CD4-positive, CD25-positive, alpha-beta regulatory T cell (primary cell): ENCODE measurements at regions not wholly inside any gene's neighbourhood (a gene's known extent, or its start where the extent isn't known, plus 50 kb on each side); places are given as distances from the start of the nearest gene placed in this dataset.

Experiments used
- ATAC-seq, 2 donors: fragments of 150-1000 bp; cut with Tn5 transposase; one replicate each; pipeline ENCODE4 v1.10.0; 2021; ENCODE audit warnings: low read depth in 2 of 2, moderate number of reproducible peaks in 2 of 2, moderate library complexity in 1 of 2
- DNase-seq, 3 donors: peaks; one replicate each; pipeline versions ENCODE4 v3.0.0 to v3.0.0-alpha.2; 2012 to 2022; ENCODE audit warnings: mixed read lengths in 1 of 3
- H3K27ac ChIP-seq: one replicate; pipeline ENCODE4 v1.7.0; 2013; ENCODE audit warnings: mild to moderate bottlenecking, low read length; ENCODE audit not compliant: insufficient read depth, poor library complexity, severe bottlenecking
- H3K27me3 ChIP-seq: one replicate; pipeline ENCODE4 v1.7.0; 2013; ENCODE audit warnings: low read length; ENCODE audit not compliant: control insufficient read depth, insufficient read depth
- H3K36me3 ChIP-seq: one replicate; pipeline ENCODE4 v1.7.0; 2013; ENCODE audit warnings: mild to moderate bottlenecking, low read length, moderate library complexity; ENCODE audit not compliant: control insufficient read depth, insufficient read depth
- H3K4me1 ChIP-seq: 2 replicates; pipeline ENCODE4 v1.7.0; 2013; ENCODE audit warnings: mild to moderate bottlenecking, low read length; ENCODE audit not compliant: insufficient read depth, control insufficient read depth, poor library complexity, severe bottlenecking
- H3K4me3 ChIP-seq: one replicate; pipeline ENCODE4 v1.7.0; 2013; ENCODE audit warnings: low read depth, mild to moderate bottlenecking, low read length, moderate library complexity
- H3K9me3 ChIP-seq, 2 experiments: 1 replicate in 1 of 2; 2 replicates in 1 of 2; pipeline ENCODE4 v1.7.0; 2013; ENCODE audit warnings: low read length in 2 of 2, mild to moderate bottlenecking in 1 of 2, moderate library complexity in 1 of 2; ENCODE audit not compliant: control insufficient read depth in 2 of 2
- H3K27ac Mint-ChIP-seq, 3 donors: one replicate each; pipeline ENCODE4 v1.8.0; 2020 to 2022; ENCODE audit warnings: mild to moderate bottlenecking in 3 of 3, mixed read lengths in 3 of 3, moderate library complexity in 2 of 3
- H3K27me3 Mint-ChIP-seq: one replicate; pipeline ENCODE4 v1.8.0; 2022; ENCODE audit warnings: mild to moderate bottlenecking, mixed read lengths
- H3K36me3 Mint-ChIP-seq: one replicate; pipeline ENCODE4 v1.8.0; 2020; ENCODE audit warnings: mixed read lengths
- H3K4me1 Mint-ChIP-seq, 4 donors: one replicate each; pipeline ENCODE4 v1.8.0; 2020 to 2022; ENCODE audit warnings: mixed read lengths in 4 of 4, mild to moderate bottlenecking in 1 of 4
- H3K4me3 Mint-ChIP-seq, 4 donors: one replicate each; pipeline ENCODE4 v1.8.0; 2020 to 2022; ENCODE audit warnings: mild to moderate bottlenecking in 4 of 4, mixed read lengths in 4 of 4, moderate library complexity in 3 of 4
- H3K9me3 Mint-ChIP-seq, 7 donors: one replicate each; pipeline ENCODE4 v1.8.0; 2020 to 2022; ENCODE audit warnings: mixed read lengths in 7 of 7, mild to moderate bottlenecking in 3 of 7, moderate library complexity in 2 of 7

DNA sequence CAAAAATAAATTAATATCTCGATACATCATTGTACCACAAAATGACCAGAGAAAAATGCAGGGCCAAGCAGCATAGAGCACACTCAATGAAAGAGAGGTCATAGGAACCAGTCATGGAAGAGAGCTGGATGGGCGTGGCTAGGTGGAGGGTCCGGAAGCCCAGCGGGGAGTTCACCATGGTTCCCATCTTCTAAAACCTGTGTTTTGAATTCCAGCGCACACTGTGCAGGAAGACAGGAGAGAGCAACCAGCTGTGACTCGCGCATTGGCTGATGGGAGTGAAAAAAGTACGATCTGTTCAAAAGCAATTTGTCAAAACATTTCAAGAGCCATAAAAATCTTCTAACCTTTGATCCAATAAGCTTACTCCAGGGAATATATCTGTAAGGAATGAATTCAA lies 125.2 kb upstream of the NANOS1 start:
- H3K4me1 Mint-ChIP-seq = no peaks in the 10 kb centered on the region
- Histone ChIP-seq H3K27ac (no peak overlapping the region), H3K4me3 (no peak overlapping the region), H3K27me3 (peaks cover 2% of the 10 kb centered on the region), H3K9me3 (no peaks in the 10 kb centered on the region), H3K4me1 (no peaks in the 10 kb centered on the region), H3K36me3 (no peaks in the 10 kb centered on the region)
- H3K27ac Mint-ChIP-seq = no peak overlapping the region
- DNase-seq = no peak
- no peak for ATAC-seq
- no peak overlapping the region for H3K4me3 Mint-ChIP-seq
- no peaks in the 10 kb centered on the region for H3K36me3 Mint-ChIP-seq
- H3K27me3 Mint-ChIP-seq = peaks cover 4% of the 10 kb centered on the region
- peaks cover 0 to 3% (median 0%) of the 10 kb centered on the region in 7 donors for H3K9me3 Mint-ChIP-seq

GRCh38 chr10:118907051-118907450 lies 122.5 kb upstream of the NANOS1 start:
- no peak overlapping the region for H3K27ac Mint-ChIP-seq
- DNase-seq (no peak), ATAC-seq (no peak)
- H3K4me1 ChIP-seq = no peaks in the 10 kb centered on the region
- no peaks in the 10 kb centered on the region for H3K9me3 ChIP-seq
- H3K4me1 Mint-ChIP-seq = no peaks in the 10 kb centered on the region
- H3K4me3 Mint-ChIP-seq = no peak overlapping the region
- H3K27ac ChIP-seq = no peak overlapping the region
- H3K9me3 Mint-ChIP-seq = peaks cover 0 to 6% (median 0%) of the 10 kb centered on the region in 7 donors
- H3K4me3 ChIP-seq = no peak overlapping the region
- H3K27me3 Mint-ChIP-seq = peaks cover 10% of the 10 kb centered on the region
- H3K36me3 Mint-ChIP-seq = no peaks in the 10 kb centered on the region
- H3K27me3 ChIP-seq = peaks cover 2% of the 10 kb centered on the region
- no peaks in the 10 kb centered on the region for H3K36me3 ChIP-seq

GRCh38 chr10:118908557-118909256 lies 120.8 kb upstream of the NANOS1 start:
- no peak overlapping the region for H3K27ac Mint-ChIP-seq
- no peaks in the 10 kb centered on the region for H3K36me3 Mint-ChIP-seq
- H3K27me3 Mint-ChIP-seq = peaks cover 10% of the 10 kb centered on the region
- no peak overlapping the region for H3K4me3 Mint-ChIP-seq
- Histone ChIP-seq H3K27ac (no peak overlapping the region), H3K9me3 (no peaks in the 10 kb centered on the region), H3K36me3 (no peaks in the 10 kb centered on the region), H3K4me1 (no peaks in the 10 kb centered on the region), H3K4me3 (no peak overlapping the region), H3K27me3 (peaks cover 2% of the 10 kb centered on the region)
- peaks cover 0 to 6% (median 0%) of the 10 kb centered on the region in 7 donors for H3K9me3 Mint-ChIP-seq
- DNase-seq = no peak
- H3K4me1 Mint-ChIP-seq = no peaks in the 10 kb centered on the region
- no peak for ATAC-seq

DNA sequence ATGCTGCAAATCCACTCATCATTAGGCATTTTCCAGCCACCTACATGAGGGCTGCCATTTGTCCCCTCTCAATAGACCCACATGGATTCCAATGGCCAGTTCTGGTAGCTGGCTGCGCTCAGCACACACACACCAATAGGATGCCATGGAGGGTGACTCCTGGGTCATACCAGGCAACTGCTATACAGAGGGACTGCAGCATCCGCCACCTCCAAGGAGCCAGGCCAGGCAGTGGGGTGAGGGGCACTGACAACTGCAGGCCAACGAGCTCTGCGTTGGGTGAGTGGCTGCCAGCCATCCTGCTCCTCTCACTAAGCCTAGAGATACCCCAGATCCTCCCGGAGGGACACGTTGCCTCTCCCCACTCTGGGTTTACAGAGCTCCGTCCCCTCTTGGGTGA lies 118.8 kb upstream of the NANOS1 start:
- Histone ChIP-seq H3K4me3 (no peak overlapping the region), H3K9me3 (no peaks in the 10 kb centered on the region), H3K36me3 (no peaks in the 10 kb centered on the region), H3K27ac (no peak overlapping the region), H3K4me1 (no peaks in the 10 kb centered on the region), H3K27me3 (peaks cover 2% of the 10 kb centered on the region)
- no peak for DNase-seq
- no peak overlapping the region for H3K27ac Mint-ChIP-seq
- peaks cover 0 to 3% (median 0%) of the 10 kb centered on the region in 7 donors for H3K9me3 Mint-ChIP-seq
- H3K27me3 Mint-ChIP-seq = peaks cover 11% of the 10 kb centered on the region
- no peak overlapping the region for H3K4me3 Mint-ChIP-seq
- H3K36me3 Mint-ChIP-seq = no peaks in the 10 kb centered on the region
- no peak for ATAC-seq
- no peaks in the 10 kb centered on the region for H3K4me1 Mint-ChIP-seq

GRCh38 chr10:118911363-118911762 lies 118.2 kb upstream of the NANOS1 start:
- Mint-ChIP-seq H3K27ac (no peak overlapping the region), H3K4me3 (no peak overlapping the region), H3K4me1 (no peaks in the 10 kb centered on the region), H3K36me3 (no peaks in the 10 kb centered on the region), H3K27me3 (peaks cover 12% of the 10 kb centered on the region), H3K9me3 (peaks cover 0 to 3% (median 0%) of the 10 kb centered on the region in 7 donors)
- H3K36me3 ChIP-seq = no peaks in the 10 kb centered on the region
- no peak for ATAC-seq
- no peaks in the 10 kb centered on the region for H3K9me3 ChIP-seq
- DNase-seq = no peak
- H3K27me3 ChIP-seq = peaks cover 2% of the 10 kb centered on the region
- no peak overlapping the region for H3K27ac ChIP-seq
- H3K4me1 ChIP-seq = no peaks in the 10 kb centered on the region
- no peak overlapping the region for H3K4me3 ChIP-seq

DNA sequence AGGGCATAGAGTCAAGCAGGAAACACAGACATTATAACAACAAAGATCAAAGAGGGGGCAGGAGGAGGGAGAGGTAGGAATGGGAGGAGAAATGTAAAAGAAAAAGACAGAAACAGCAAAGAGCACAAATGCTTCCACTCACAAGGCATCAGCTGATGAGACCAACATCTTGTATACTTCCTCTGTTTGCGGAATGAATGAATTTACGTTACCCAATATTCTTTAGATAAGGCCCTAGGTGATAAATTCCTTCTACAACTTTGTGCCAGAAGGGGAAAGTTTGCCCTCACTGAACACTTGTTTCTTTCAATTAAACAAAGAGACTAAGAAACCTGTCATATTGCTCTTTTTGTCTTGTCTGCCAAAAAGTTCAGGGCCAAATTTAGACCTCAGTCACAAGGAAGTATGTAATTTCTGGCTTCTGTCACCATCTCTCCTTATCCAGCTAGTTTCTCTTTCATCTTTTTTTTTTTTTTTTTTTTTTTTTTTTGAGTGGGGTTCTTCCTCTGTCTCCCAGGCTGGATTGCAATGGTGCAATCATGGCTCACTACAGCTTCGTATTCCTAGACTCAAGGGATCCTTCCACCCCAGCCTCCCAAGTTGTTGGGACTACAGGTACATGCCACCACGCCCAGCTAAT lies 116.4 kb upstream of the NANOS1 start:
- peaks cover 2% of the 10 kb centered on the region for H3K27me3 ChIP-seq
- DNase-seq = no peak

GRCh38 chr10:118913825-118914224 lies 115.7 kb upstream of the NANOS1 start:
- H3K4me3 Mint-ChIP-seq = no peak overlapping the region
- no peak overlapping the region for H3K4me3 ChIP-seq
- DNase-seq (no peak), ATAC-seq (no peak)
- H3K36me3 ChIP-seq = no peaks in the 10 kb centered on the region
- H3K4me1 Mint-ChIP-seq = no peaks in the 10 kb centered on the region
- H3K9me3 Mint-ChIP-seq = peaks cover 0 to 3% (median 0%) of the 10 kb centered on the region in 7 donors
- no peak overlapping the region for H3K27ac ChIP-seq
- H3K9me3 ChIP-seq = no peaks in the 10 kb centered on the region
- peaks cover 2% of the 10 kb centered on the region for H3K27me3 ChIP-seq
- no peaks in the 10 kb centered on the region for H3K4me1 ChIP-seq
- peaks cover 17% of the 10 kb centered on the region for H3K27me3 Mint-ChIP-seq
- H3K27ac Mint-ChIP-seq = no peak overlapping the region
- H3K36me3 Mint-ChIP-seq = no peaks in the 10 kb centered on the region

More for the DNA sequence above, 116.4 kb upstream of the NANOS1 start:
- Histone ChIP-seq H3K36me3 (no peaks in the 10 kb centered on the region), H3K27ac (no peak overlapping the region), H3K4me1 (no peaks in the 10 kb centered on the region), H3K9me3 (no peaks in the 10 kb centered on the region), H3K4me3 (no peak overlapping the region)
- Mint-ChIP-seq H3K36me3 (no peaks in the 10 kb centered on the region), H3K27me3 (peaks cover 17% of the 10 kb centered on the region), H3K4me3 (no peak overlapping the region), H3K4me1 (no peaks in the 10 kb centered on the region), H3K9me3 (peaks cover 0 to 3% (median 0%) of the 10 kb centered on the region in 7 donors), H3K27ac (no peak overlapping the region)
- ATAC-seq = no peak

DNA sequence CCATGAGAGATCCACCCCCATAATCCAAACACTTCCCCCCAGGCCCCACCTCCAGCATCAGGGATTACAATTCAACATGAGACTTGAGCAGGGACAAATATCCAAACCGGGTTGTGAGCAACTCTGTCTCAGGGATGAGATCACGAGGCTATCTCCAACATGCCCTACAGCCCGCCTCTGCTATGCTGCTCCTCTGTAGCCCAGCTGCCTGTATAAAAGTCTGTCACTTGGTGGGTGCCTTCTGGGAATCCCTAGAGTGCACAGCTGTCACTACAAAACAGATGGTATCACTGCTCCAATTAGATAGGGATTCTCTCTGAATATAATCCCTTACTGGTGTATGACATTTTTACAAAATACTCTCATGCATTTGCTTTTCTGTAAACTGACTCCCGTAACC lies 114.9 kb upstream of the NANOS1 start:
- no peak for DNase-seq
- H3K27ac ChIP-seq = no peak overlapping the region
- no peaks in the 10 kb centered on the region for H3K9me3 ChIP-seq
- no peaks in the 10 kb centered on the region for H3K36me3 ChIP-seq
- H3K9me3 Mint-ChIP-seq = peaks cover 0 to 2% (median 0%) of the 10 kb centered on the region in 7 donors
- no peak overlapping the region for H3K4me3 Mint-ChIP-seq
- no peaks in the 10 kb centered on the region for H3K4me1 Mint-ChIP-seq
- H3K27ac Mint-ChIP-seq = no peak overlapping the region
- H3K4me1 ChIP-seq = no peaks in the 10 kb centered on the region
- peaks cover 16% of the 10 kb centered on the region for H3K27me3 Mint-ChIP-seq
- H3K27me3 ChIP-seq = peaks cover 2% of the 10 kb centered on the region
- H3K36me3 Mint-ChIP-seq = no peaks in the 10 kb centered on the region
- ATAC-seq = no peak
- H3K4me3 ChIP-seq = no peak overlapping the region
